HFFc6 (cell line): ENCODE measurements at regions not wholly inside any gene's neighbourhood (a gene's known extent, or its start where the extent isn't known, plus 50 kb on each side); places are given as distances from the start of the nearest gene placed in this dataset.
"Not testable (repeated sequence)": the region's sequence is repeated elsewhere in the genome, so short reads cannot be mapped to it uniquely, and the experiment has no call there.

Experiments used
- DNase-seq: peaks from one replicate; pipeline ENCODE4 v3.0.0-alpha.2; 2018
- H3K27ac Mint-ChIP-seq: 2 replicates; pipeline ENCODE4 v1.8.0; 2020; ENCODE audit warnings: mild to moderate bottlenecking, mixed read lengths
- H3K27me3 Mint-ChIP-seq: 2 replicates; pipeline ENCODE4 v1.8.0; 2021; ENCODE audit warnings: mild to moderate bottlenecking, moderate library complexity, mixed read lengths; ENCODE audit not compliant: insufficient read depth
- H3K36me3 Mint-ChIP-seq: 2 replicates; pipeline ENCODE4 v1.8.0; 2021; ENCODE audit warnings: low read depth, mixed read lengths
- H3K4me1 Mint-ChIP-seq: 2 replicates; pipeline ENCODE4 v1.8.0; 2020; ENCODE audit warnings: low read depth, mixed read lengths
- H3K4me3 Mint-ChIP-seq: 2 replicates; pipeline ENCODE4 v1.8.0; 2020; ENCODE audit warnings: mild to moderate bottlenecking, moderate library complexity, mixed read lengths
- H3K9me3 Mint-ChIP-seq: 2 replicates; pipeline ENCODE4 v1.8.0; 2020; ENCODE audit warnings: mild to moderate bottlenecking, mixed read lengths
- TF ChIP-seq, protein P1 (sequence below): fragments of 200-600 bp; sonication (generic); IDR thresholded peaks from 2 replicates; pipeline ENCODE4 v1.5.0; 2021; ENCODE audit warnings: antibody characterized with exemption, mild to moderate bottlenecking

DNA sequence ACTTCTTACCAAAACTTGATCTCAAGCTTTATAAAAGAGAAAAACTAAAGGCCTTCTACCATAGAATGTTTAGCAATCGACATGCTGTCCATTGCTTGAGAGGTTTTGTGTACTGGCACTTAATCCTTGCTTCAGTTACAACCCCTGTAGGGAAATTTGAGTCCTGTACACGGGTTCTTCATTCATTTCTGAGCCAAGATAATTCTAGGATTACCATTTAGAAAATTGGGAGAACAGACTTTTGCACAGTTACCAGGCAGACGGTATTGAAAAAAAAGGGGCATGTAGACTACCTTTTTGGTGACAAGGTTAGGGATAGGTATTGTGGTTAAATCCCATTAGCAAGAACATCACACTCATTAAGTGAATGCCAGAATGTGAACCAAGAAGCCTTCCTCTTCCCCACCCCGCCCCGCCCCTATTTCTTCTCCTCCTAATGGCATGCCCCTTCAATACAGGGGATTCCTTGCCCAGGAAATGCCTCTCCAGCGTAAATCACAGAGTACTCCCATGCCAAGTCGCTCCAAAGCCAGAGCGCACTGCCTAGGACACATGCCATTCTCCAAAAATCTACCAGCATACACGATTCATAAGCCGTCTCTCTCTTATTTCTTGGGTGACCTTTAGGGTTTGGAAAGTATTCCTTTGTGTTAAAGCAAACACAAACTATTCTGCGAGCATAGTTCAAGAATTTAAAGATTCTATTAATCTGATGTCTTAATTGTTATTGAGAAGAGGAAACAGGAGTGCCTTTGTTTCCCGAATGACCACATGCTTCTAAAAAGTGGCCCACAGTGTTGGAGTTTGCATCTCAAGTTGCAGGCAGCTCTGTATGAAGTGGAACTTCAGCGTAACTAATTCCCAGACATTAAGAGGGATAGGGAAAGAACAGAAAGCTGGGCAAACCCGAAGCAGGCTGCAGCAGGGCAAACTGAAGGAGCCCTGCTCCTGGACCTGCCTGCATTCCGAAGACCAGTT lies 164.0 kb upstream of the NR2F2 start:
- TF ChIP-seq, protein P1, sequence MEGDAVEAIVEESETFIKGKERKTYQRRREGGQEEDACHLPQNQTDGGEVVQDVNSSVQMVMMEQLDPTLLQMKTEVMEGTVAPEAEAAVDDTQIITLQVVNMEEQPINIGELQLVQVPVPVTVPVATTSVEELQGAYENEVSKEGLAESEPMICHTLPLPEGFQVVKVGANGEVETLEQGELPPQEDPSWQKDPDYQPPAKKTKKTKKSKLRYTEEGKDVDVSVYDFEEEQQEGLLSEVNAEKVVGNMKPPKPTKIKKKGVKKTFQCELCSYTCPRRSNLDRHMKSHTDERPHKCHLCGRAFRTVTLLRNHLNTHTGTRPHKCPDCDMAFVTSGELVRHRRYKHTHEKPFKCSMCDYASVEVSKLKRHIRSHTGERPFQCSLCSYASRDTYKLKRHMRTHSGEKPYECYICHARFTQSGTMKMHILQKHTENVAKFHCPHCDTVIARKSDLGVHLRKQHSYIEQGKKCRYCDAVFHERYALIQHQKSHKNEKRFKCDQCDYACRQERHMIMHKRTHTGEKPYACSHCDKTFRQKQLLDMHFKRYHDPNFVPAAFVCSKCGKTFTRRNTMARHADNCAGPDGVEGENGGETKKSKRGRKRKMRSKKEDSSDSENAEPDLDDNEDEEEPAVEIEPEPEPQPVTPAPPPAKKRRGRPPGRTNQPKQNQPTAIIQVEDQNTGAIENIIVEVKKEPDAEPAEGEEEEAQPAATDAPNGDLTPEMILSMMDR, result no peak
- Mint-ChIP-seq H3K4me1 (no peaks in the 10 kb centered on the region; the same call in 1 of the 2 replicates), H3K9me3 (no peaks in the 10 kb centered on the region; the same call in 1 of the 2 replicates), H3K27me3 (peaks cover 2% of the 10 kb centered on the region; the same call in 1 of the 2 replicates), H3K27ac (no peak overlapping the region), H3K4me3 (no peak overlapping the region), H3K36me3 (peaks cover 8% of the 10 kb centered on the region)
- no peak for DNase-seq

DNA sequence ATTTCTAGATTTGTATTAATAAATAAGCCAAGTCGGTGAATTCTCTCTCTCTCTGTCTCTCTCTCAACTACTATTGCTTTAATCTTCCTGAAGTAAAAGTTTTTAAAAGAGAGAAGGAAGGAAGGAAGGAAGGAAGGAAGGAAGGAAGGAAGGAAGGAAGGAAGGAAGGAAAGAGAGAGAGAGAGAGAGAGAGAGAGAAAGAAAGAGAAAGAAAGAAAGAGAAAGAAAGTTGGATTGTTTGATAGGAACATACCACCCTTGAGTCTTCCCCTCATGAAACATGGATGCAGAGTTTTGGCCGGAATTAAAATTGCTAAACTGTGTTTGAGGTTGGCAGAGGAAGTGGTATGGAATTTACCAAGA lies 159.9 kb upstream of the NR2F2 start:
- H3K9me3 Mint-ChIP-seq, DNase-seq, H3K27me3 Mint-ChIP-seq, H3K36me3 Mint-ChIP-seq, H3K4me3 Mint-ChIP-seq, H3K4me1 Mint-ChIP-seq, H3K27ac Mint-ChIP-seq: not testable (repeated sequence)

DNA sequence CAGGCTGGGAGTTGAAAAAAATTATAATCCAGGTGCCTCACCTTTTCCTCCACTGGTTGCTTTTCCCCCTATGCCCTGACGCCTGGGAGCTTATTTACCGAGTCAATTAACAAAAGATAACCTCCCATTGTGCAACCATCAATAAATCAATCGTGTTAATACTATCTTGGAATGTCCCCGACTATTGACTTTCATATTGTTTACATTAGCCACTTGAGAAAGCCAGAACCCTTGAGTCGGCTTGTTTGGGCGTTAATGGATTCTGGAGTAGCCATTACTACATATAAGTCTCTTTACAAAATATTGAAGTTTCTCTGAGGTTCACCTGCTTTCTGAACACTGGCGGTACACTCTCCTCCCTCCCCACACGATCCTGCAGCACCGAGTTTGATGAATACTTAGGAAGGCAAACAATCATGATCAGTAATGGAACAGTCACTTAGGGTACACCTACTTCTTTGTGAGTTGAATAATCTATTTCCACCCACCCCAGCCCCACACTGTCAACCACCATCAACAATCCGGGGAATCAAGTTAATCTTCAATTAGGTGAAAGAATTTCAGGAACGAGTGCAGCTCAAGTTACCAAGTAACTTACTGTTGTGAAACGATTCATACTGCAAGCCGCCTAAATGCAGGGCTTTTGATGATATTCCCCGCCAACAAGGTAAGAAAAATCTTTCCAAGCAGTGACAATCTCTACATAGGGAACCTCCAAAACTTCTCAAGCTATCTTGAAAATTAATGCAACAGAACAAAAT lies 159.3 kb upstream of the NR2F2 start:
- DNase-seq, result no peak
- Mint-ChIP-seq H3K4me1 (no peaks in the 10 kb centered on the region; the same call in 1 of the 2 replicates), H3K9me3 (no peaks in the 10 kb centered on the region; the same call in 1 of the 2 replicates), H3K36me3 (peaks cover 8% of the 10 kb centered on the region), H3K27me3 (peaks cover 2% of the 10 kb centered on the region; the same call in 1 of the 2 replicates), H3K4me3 (no peak overlapping the region), H3K27ac (no peak overlapping the region)
- TF ChIP-seq, protein P1, result no peak

GRCh38 chr15:96171853-96172296 lies 158.6 kb upstream of the NR2F2 start:
- Mint-ChIP-seq H3K36me3 (peaks cover 8% of the 10 kb centered on the region), H3K4me3 (no peak overlapping the region), H3K27ac (no peak overlapping the region), H3K9me3 (no peaks in the 10 kb centered on the region; the same call in 1 of the 2 replicates), H3K27me3 (peaks cover 2% of the 10 kb centered on the region; the same call in 1 of the 2 replicates), H3K4me1 (no peaks in the 10 kb centered on the region)
- DNase-seq, result peak; percentile 14
- TF ChIP-seq, protein P1, result no peak

GRCh38 chr15:96172417-96172816 lies 158.1 kb upstream of the NR2F2 start:
- TF ChIP-seq, protein P1, result no peak
- no peaks in the 10 kb centered on the region; the same call in 1 of the 2 replicates for H3K9me3 Mint-ChIP-seq
- DNase-seq, result no peak
- peaks cover 8% of the 10 kb centered on the region for H3K36me3 Mint-ChIP-seq
- no peak overlapping the region for H3K4me3 Mint-ChIP-seq
- no peak overlapping the region for H3K27ac Mint-ChIP-seq
- no peaks in the 10 kb centered on the region for H3K4me1 Mint-ChIP-seq
- peaks cover 2% of the 10 kb centered on the region; the same call in 1 of the 2 replicates for H3K27me3 Mint-ChIP-seq
